Progenitor cell of endocrine pancreas (in vitro differentiated cells): ENCODE measurements at regions not wholly inside any gene's neighbourhood (a gene's known extent, or its start where the extent isn't known, plus 50 kb on each side); places are given as distances from the start of the nearest gene placed in this dataset.

Experiments used
- DNase-seq: peaks from one replicate; pipeline ENCODE4 v3.0.0; 2021; ENCODE audit warnings: low spot score; ENCODE audit not compliant: unreplicated experiment
- H3K27ac Mint-ChIP-seq: 2 replicates; pipeline ENCODE4 v1.8.0; 2021; ENCODE audit warnings: mild to moderate bottlenecking, moderate library complexity, mixed read lengths
- H3K27me3 Mint-ChIP-seq: 2 replicates; pipeline ENCODE4 v1.8.0; 2021; ENCODE audit warnings: mixed read lengths
- H3K36me3 Mint-ChIP-seq: 2 replicates; pipeline ENCODE4 v1.8.0; 2022; ENCODE audit warnings: mixed read lengths; ENCODE audit not compliant: insufficient read depth
- H3K4me1 Mint-ChIP-seq: 2 replicates; pipeline ENCODE4 v1.8.0; 2021; ENCODE audit warnings: low read depth, mixed read lengths
- H3K4me3 Mint-ChIP-seq: 2 replicates; pipeline ENCODE4 v1.8.0; 2021; ENCODE audit warnings: low read depth, mild to moderate bottlenecking, moderate library complexity, mixed read lengths
- H3K9me3 Mint-ChIP-seq: 2 replicates; pipeline ENCODE4 v1.8.0; 2021; ENCODE audit warnings: low read depth, mixed read lengths
- TF ChIP-seq, protein P1 (sequence below): fragments of 200-600 bp; sonication (generic); IDR thresholded peaks from one replicate; pipeline ENCODE4 v1.5.0; 2021; ENCODE audit warnings: antibody characterized with exemption, mild to moderate bottlenecking; ENCODE audit not compliant: unreplicated experiment

- Mint-ChIP-seq H3K27me3 (no peaks in the 10 kb centered on the region), H3K27ac (no peak overlapping the region), H3K4me3 (no peak overlapping the region), H3K4me1 (no peaks in the 10 kb centered on the region), H3K9me3 (peaks cover 14% of the 10 kb centered on the region), H3K36me3 (peaks cover 1% of the 10 kb centered on the region)
- DNase-seq = no peak
- TF ChIP-seq, protein P1, sequence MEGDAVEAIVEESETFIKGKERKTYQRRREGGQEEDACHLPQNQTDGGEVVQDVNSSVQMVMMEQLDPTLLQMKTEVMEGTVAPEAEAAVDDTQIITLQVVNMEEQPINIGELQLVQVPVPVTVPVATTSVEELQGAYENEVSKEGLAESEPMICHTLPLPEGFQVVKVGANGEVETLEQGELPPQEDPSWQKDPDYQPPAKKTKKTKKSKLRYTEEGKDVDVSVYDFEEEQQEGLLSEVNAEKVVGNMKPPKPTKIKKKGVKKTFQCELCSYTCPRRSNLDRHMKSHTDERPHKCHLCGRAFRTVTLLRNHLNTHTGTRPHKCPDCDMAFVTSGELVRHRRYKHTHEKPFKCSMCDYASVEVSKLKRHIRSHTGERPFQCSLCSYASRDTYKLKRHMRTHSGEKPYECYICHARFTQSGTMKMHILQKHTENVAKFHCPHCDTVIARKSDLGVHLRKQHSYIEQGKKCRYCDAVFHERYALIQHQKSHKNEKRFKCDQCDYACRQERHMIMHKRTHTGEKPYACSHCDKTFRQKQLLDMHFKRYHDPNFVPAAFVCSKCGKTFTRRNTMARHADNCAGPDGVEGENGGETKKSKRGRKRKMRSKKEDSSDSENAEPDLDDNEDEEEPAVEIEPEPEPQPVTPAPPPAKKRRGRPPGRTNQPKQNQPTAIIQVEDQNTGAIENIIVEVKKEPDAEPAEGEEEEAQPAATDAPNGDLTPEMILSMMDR = no peak
Measured at GRCh38 chr4:186855111-186855510, 131.5 kb upstream of the FAT1 start.

DNA sequence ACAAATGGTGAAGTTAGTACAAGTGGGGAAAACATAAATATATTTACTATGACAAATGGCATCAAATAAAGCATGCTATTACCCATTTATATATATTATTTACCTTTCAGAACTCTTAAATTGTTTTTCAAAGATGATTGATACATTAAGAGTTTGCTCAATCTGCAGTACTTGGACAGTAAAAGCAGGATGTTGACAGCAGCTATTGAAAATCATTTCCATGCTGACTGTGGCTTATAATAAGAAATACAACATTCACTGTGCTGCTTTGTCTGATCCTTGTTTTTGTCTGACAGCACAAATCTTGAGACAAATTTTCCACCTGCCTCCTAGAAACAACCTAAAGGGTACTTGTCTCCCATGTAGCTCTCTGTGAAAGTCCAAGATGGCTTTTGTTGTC, 134.1 kb upstream of the FAT1 start:
- TF ChIP-seq, protein P1 = no peak
- Mint-ChIP-seq H3K36me3 (no peaks in the 10 kb centered on the region), H3K4me3 (no peak overlapping the region), H3K27ac (no peak overlapping the region), H3K27me3 (no peaks in the 10 kb centered on the region), H3K4me1 (no peaks in the 10 kb centered on the region), H3K9me3 (no peaks in the 10 kb centered on the region)
- DNase-seq = no peak

DNA sequence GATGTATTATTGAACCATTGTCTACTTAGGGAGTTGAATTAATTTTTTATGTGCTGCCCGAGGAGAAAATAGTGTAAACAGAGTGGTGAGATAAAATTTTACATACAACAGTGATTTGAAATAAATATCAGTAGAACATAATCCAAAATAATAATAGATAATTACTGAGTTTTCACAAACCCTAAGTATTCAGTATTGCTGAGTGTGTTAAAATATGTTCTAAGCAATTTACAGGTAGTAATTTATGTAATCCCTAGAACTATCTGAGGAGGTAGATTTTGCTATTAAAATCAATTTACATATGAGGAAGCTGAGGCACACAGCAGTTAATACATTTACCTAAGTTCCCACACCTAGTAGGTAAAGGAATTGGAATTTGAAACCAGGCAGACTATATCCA, 134.7 kb upstream of the FAT1 start:
- TF ChIP-seq, protein P1 = no peak
- Mint-ChIP-seq H3K4me1 (no peaks in the 10 kb centered on the region), H3K36me3 (no peaks in the 10 kb centered on the region), H3K9me3 (no peaks in the 10 kb centered on the region), H3K27ac (no peak overlapping the region), H3K27me3 (no peaks in the 10 kb centered on the region), H3K4me3 (no peak overlapping the region)
- no peak for DNase-seq

GRCh38 chr4:186859420-186859819, 135.8 kb upstream of the FAT1 start:
- no peak for DNase-seq
- Mint-ChIP-seq H3K4me1 (no peaks in the 10 kb centered on the region), H3K27ac (no peak overlapping the region), H3K9me3 (peaks cover 3% of the 10 kb centered on the region), H3K27me3 (no peaks in the 10 kb centered on the region), H3K4me3 (no peak overlapping the region), H3K36me3 (no peaks in the 10 kb centered on the region)
- TF ChIP-seq, protein P1 = no peak

- no peak for DNase-seq
- Mint-ChIP-seq H3K4me3 (no peak overlapping the region), H3K9me3 (peaks cover 3% of the 10 kb centered on the region), H3K4me1 (no peaks in the 10 kb centered on the region), H3K27ac (no peak overlapping the region), H3K27me3 (no peaks in the 10 kb centered on the region), H3K36me3 (no peaks in the 10 kb centered on the region)
- TF ChIP-seq, protein P1 = no peak
Measured at GRCh38 chr4:186861317-186861716, 137.7 kb upstream of the FAT1 start.
